H1 (cell line): ENCODE measurements at regions not wholly inside any gene's neighbourhood (a gene's known extent, or its start where the extent isn't known, plus 50 kb on each side); places are given as distances from the start of the nearest gene placed in this dataset.

ENCODE experiments used
- CTCF ChIA-PET: fragments of 300-600 bp; sonication (Branson Sonifier 250); formaldehyde crosslinking; loops from one replicate; lab custom pipeline; 2021; ENCODE audit not compliant: partially characterized antibody; lab: Charles Lee
- POLR2A ChIA-PET: fragments of 300-600 bp; sonication (Branson Sonifier 250); formaldehyde crosslinking; loops from one replicate; lab custom pipeline; 2021; ENCODE audit warnings: inconsistent platforms; ENCODE audit not compliant: partially characterized antibody; lab: Charles Lee
- DNase-seq, 2 experiments: peaks; one replicate each; pipeline versions ENCODE4 v3.0.0 to v3.0.0-alpha.2; 2010 to 2022; ENCODE audit warnings: low spot score in 2 of 2, low read depth in 1 of 2, mixed read lengths in 1 of 2
- FAIRE-seq: peaks from 2 replicates; lab custom pipeline; 2011; peaks lifted over from hg19 to GRCh38; lab: Jason Lieb, UNC
- H2AFZ ChIP-seq: 2 replicates; pipeline ENCODE4 v1.8.1; 2012; ENCODE audit warnings: low read length, inconsistent platforms
- H2AK5ac ChIP-seq: 2 replicates; pipeline ENCODE4 v1.6.1; 2013; ENCODE audit warnings: low read depth, low read length
- H2BK120ac ChIP-seq: replicated peaks from 2 replicates; pipeline ENCODE3; 2013; ENCODE audit warnings: low read depth, low read length, inconsistent platforms
- H2BK12ac ChIP-seq: 2 replicates; pipeline ENCODE4 v1.6.1; 2013; ENCODE audit warnings: low read depth, low read length
- H2BK15ac ChIP-seq: 2 replicates; pipeline ENCODE4 v1.6.1; 2013; ENCODE audit warnings: low read length
- H2BK20ac ChIP-seq: 2 replicates; pipeline ENCODE4 v1.6.1; 2013; ENCODE audit warnings: low read length
- H2BK5ac ChIP-seq: 2 replicates; pipeline ENCODE4 v1.6.1; 2013; ENCODE audit warnings: low read depth, low read length
- H3K14ac ChIP-seq: 2 replicates; pipeline ENCODE4 v1.6.1; 2013; ENCODE audit warnings: inconsistent platforms; ENCODE audit not compliant: insufficient read length
- H3K18ac ChIP-seq: 2 replicates; pipeline ENCODE4 v1.6.1; 2013; ENCODE audit warnings: low read length; ENCODE audit errors: extremely low read depth
- H3K23ac ChIP-seq: 2 replicates; pipeline ENCODE4 v1.6.1; 2013; ENCODE audit warnings: inconsistent platforms; ENCODE audit not compliant: insufficient read length
- H3K23me2 ChIP-seq: 2 replicates; pipeline ENCODE4 v1.6.1; 2013; ENCODE audit warnings: low read depth, low read length
- H3K27ac ChIP-seq: 2 replicates; pipeline ENCODE4 v1.6.1; 2011; ENCODE audit warnings: low read depth, low read length, inconsistent platforms
- H3K27me3 ChIP-seq, 4 experiments: replicated peaks in 1 of 4; 1 replicate in 1 of 4; 2 replicates in 3 of 4; pipeline versions ENCODE4 v1.6.1 to v1.8.1; 2011 to 2013; ENCODE audit warnings: low read length in 3 of 4, mild to moderate bottlenecking in 3 of 4, inconsistent platforms in 2 of 4, mixed read lengths in 2 of 4, moderate library complexity in 1 of 4; ENCODE audit not compliant: control insufficient read depth in 3 of 4, insufficient read depth in 3 of 4; ENCODE audit errors: extremely low read depth in 1 of 4
- H3K36me3 ChIP-seq, 4 experiments: 2 replicates each; pipeline versions ENCODE4 v1.6.1 to v1.8.1; 2011 to 2013; ENCODE audit warnings: mild to moderate bottlenecking in 4 of 4, low read length in 3 of 4, moderate library complexity in 2 of 4, control low read depth in 1 of 4, inconsistent platforms in 1 of 4; ENCODE audit not compliant: insufficient read depth in 4 of 4, control insufficient read depth in 2 of 4
- H3K4ac ChIP-seq: replicated peaks from 2 replicates; pipeline ENCODE3; 2013; ENCODE audit warnings: low read length, low read depth, mixed read lengths, inconsistent platforms; ENCODE audit not compliant: insufficient read length
- H3K4me1 ChIP-seq, 4 experiments: replicated peaks in 1 of 4; 1 replicate in 1 of 4; 2 replicates in 3 of 4; pipeline versions ENCODE4 v1.6.1 to v1.8.1; 2011 to 2013; ENCODE audit warnings: low read length in 3 of 4, inconsistent platforms in 2 of 4, mixed read lengths in 1 of 4; ENCODE audit not compliant: insufficient read depth in 4 of 4, control insufficient read depth in 3 of 4
- H3K4me2 ChIP-seq, 2 experiments: 2 replicates each; pipeline versions ENCODE4 v1.6.1 to v1.8.1; 2011 to 2013; ENCODE audit warnings: low read depth in 2 of 2, low read length in 2 of 2, control low read depth in 1 of 2, inconsistent platforms in 1 of 2, mild to moderate bottlenecking in 1 of 2; ENCODE audit not compliant: insufficient read depth in 1 of 2
- H3K4me3 ChIP-seq, 4 experiments: fragments of 200-600, 300-600 bp in 1 of 4; sonication (generic), shearing (Covaris generic), sonication (Bioruptor Twin) in 1 of 4; 2 replicates each; pipeline versions ENCODE4 v1.5.1 to v1.8.1; 2011 to 2016; ENCODE audit warnings: low read length in 4 of 4, low read depth in 3 of 4, control low read depth in 2 of 4, inconsistent platforms in 2 of 4, mild to moderate bottlenecking in 2 of 4, mixed read lengths in 1 of 4, moderate library complexity in 1 of 4; ENCODE audit not compliant: insufficient read depth in 2 of 4; ENCODE audit errors: extremely low read depth in 1 of 4
- H3K56ac ChIP-seq: replicated peaks from 2 replicates; pipeline ENCODE3; 2013; ENCODE audit warnings: low read depth, mild to moderate bottlenecking, mixed read lengths, low read length, inconsistent platforms; ENCODE audit not compliant: insufficient read length
- H3K79me1 ChIP-seq: 2 replicates; pipeline ENCODE4 v1.6.1; 2013; ENCODE audit warnings: low read depth, low read length, control low read depth
- H3K79me2 ChIP-seq, 2 experiments: 2 replicates each; pipeline versions ENCODE4 v1.6.1 to v1.8.1; 2012 to 2013; ENCODE audit warnings: low read length in 2 of 2, mild to moderate bottlenecking in 2 of 2, inconsistent platforms in 1 of 2; ENCODE audit not compliant: insufficient read depth in 2 of 2, control insufficient read depth in 1 of 2
- H3K9ac ChIP-seq, 4 experiments: replicated peaks in 1 of 4; 1 replicate in 1 of 4; 2 replicates in 3 of 4; pipeline versions ENCODE4 v1.6.1 to v1.8.1; 2011 to 2013; ENCODE audit warnings: low read depth in 3 of 4, low read length in 3 of 4, control low read depth in 2 of 4, mild to moderate bottlenecking in 2 of 4, moderate library complexity in 2 of 4, inconsistent platforms in 1 of 4; ENCODE audit errors: extremely low read depth in 1 of 4
- H3K9me3 ChIP-seq, 2 experiments: 2 replicates each; pipeline versions ENCODE4 v1.6.1 to v1.8.1; 2012 to 2013; ENCODE audit warnings: mild to moderate bottlenecking in 2 of 2, moderate library complexity in 2 of 2, control low read depth in 1 of 2, inconsistent platforms in 1 of 2, low read depth in 1 of 2, low read length in 1 of 2, mixed read lengths in 1 of 2; ENCODE audit not compliant: insufficient read depth in 2 of 2
- H4K20me1 ChIP-seq, 2 experiments: replicated peaks in 1 of 2; 2 replicates each; pipeline versions ENCODE3 to v1.8.1; 2011 to 2013; ENCODE audit warnings: inconsistent platforms in 2 of 2, low read length in 2 of 2, mild to moderate bottlenecking in 1 of 2; ENCODE audit not compliant: insufficient read depth in 2 of 2, control insufficient read depth in 1 of 2
- H4K5ac ChIP-seq: 2 replicates; pipeline ENCODE4 v1.6.1; 2013; ENCODE audit warnings: low read length, low read depth, mixed read lengths, inconsistent platforms; ENCODE audit not compliant: insufficient read length
- H4K8ac ChIP-seq: 2 replicates; pipeline ENCODE4 v1.8.0; 2013; ENCODE audit warnings: mild to moderate bottlenecking, moderate library complexity, low read length, inconsistent platforms; ENCODE audit not compliant: insufficient read depth; ENCODE audit errors: extremely low read depth
- H4K91ac ChIP-seq: replicated peaks from 2 replicates; pipeline ENCODE3; 2013; ENCODE audit warnings: low read length, mixed read lengths, inconsistent platforms; ENCODE audit not compliant: insufficient read length
- POU5F1 ChIP-seq: IDR thresholded peaks from 2 replicates; pipeline ENCODE4 v1.6.1; 2011; ENCODE audit warnings: low read depth, mild to moderate bottlenecking, low read length, moderate library complexity
- SIN3A ChIP-seq, 2 experiments: IDR thresholded peaks in 1 of 2; conservative IDR thresholded peaks in 1 of 2; 2 replicates each; pipeline ENCODE4 v1.6.1; 2011 to 2012; ENCODE audit warnings: low read length in 2 of 2, improper control_type of control experiment in 1 of 2, low read depth in 1 of 2, mild to moderate bottlenecking in 1 of 2
- SIX5 ChIP-seq: IDR thresholded peaks from 2 replicates; pipeline ENCODE4 v1.6.1; 2011; ENCODE audit warnings: mild to moderate bottlenecking, low read depth, low read length
- WGBS, 2 experiments: shearing (Covaris generic) in 1 of 2; methylation state at CpG; one replicate each; pipeline versions ENCODE4 v1.1.6 to v1.1.7; 2013 to 2015; ENCODE audit warnings: low lambda C conversion rate in 2 of 2, mixed read lengths in 2 of 2, inconsistent platforms in 1 of 2, low coverage in 1 of 2, missing lambda C conversion rate in 1 of 2; ENCODE audit not compliant: insufficient replicate concordance in 2 of 2, insufficient coverage in 1 of 2, insufficient read length in 1 of 2; ENCODE audit errors: extremely low coverage in 1 of 2, missing lambda C conversion rate in 1 of 2; 5-methylcytosine and 5-hydroxymethylcytosine counted together

GRCh38 chr13:83003185-83003584, 879.1 kb downstream of the SLITRK1 start (continued):
- no peak for TF ChIP-seq POU5F1
- TF ChIP-seq, all 59 proteins: peak for 0

- H3K36me3 ChIP-seq, result no peaks in the 10 kb centered on the region
- no peak overlapping the region for H2BK20ac ChIP-seq
- H3K4me1 ChIP-seq, result no peaks in the 10 kb centered on the region
- no peaks in the 10 kb centered on the region for H3K23me2 ChIP-seq
- H3K14ac ChIP-seq, result no peak overlapping the region
- no peak overlapping the region for H3K18ac ChIP-seq
- 72% methylated on average over 2 of the region's 2 CpGs; no CpG with 5 or more reads in 1 of the 2 experiments for WGBS, 2 experiments
- no peak overlapping the region for H4K91ac ChIP-seq
- H2BK15ac ChIP-seq, result no peak overlapping the region
- no peak for FAIRE-seq
- no peaks in the 10 kb centered on the region for H3K9me3 ChIP-seq
- no peak overlapping the region for H3K4me2 ChIP-seq
- CTCF ChIA-PET, result no interaction called here
- no peak overlapping the region for H3K23ac ChIP-seq
- H2AFZ ChIP-seq, result peak overlapping the region; percentile 97
- no peak overlapping the region for H3K4ac ChIP-seq
- no peak overlapping the region for H3K27ac ChIP-seq
- TF ChIP-seq SIN3A (conservative IDR thresholded peaks at IDR 0.05 in 1 of 2, IDR thresholded peaks at IDR 0.05 in 1 of 2; ENCODE audit: low read depth in 1 of 2, low read length in 2 of 2), result no peak
- no peak for TF ChIP-seq SIX5
- POLR2A ChIA-PET, result no interaction called here
- DNase-seq, result no peak
- H3K9ac ChIP-seq, result no peak overlapping the region
- no peak overlapping the region for H3K4me3 ChIP-seq
- H3K56ac ChIP-seq, result no peak overlapping the region
- no peak overlapping the region for H4K8ac ChIP-seq
- H2BK12ac ChIP-seq, result no peak overlapping the region
- no peak overlapping the region for H2BK5ac ChIP-seq
- H3K79me2 ChIP-seq, result no peaks in the 10 kb centered on the region
- H3K79me1 ChIP-seq, result no peaks in the 10 kb centered on the region
- H2BK120ac ChIP-seq, result no peak overlapping the region
- H4K20me1 ChIP-seq, result no peaks in the 10 kb centered on the region
- H4K5ac ChIP-seq, result no peak overlapping the region
- H2AK5ac ChIP-seq, result no peak overlapping the region
- no peaks in the 10 kb centered on the region for H3K27me3 ChIP-seq
Measured at GRCh38 chr13:82993417-82993816, 888.9 kb downstream of the SLITRK1 start.
